Thyroid gland (tissue), 4 donors: ENCODE measurements at regions not wholly inside any gene's neighbourhood (a gene's known extent, or its start where the extent isn't known, plus 50 kb on each side); places are given as distances from the start of the nearest gene placed in this dataset.

Source experiments
- POLR2A ChIP-seq, 2 donors: fragments of 450-650 bp; IDR thresholded peaks; one replicate each; pipeline ENCODE4 v1.6.1; 2017; ENCODE audit warnings: antibody characterized with exemption in 2 of 2, mild to moderate bottlenecking in 2 of 2, moderate library complexity in 1 of 2
- TF ChIP-seq, protein P1 (sequence below), 6 experiments: fragments of 200-600 bp in 3 of 6; fragments of 450-650 bp in 3 of 6; sonication (generic) in 3 of 6; IDR thresholded peaks; one replicate each; pipeline ENCODE4 v1.5.1; 2016 to 2019; ENCODE audit warnings: antibody characterized with exemption in 6 of 6, mild to moderate bottlenecking in 2 of 6, inconsistent platforms in 1 of 6, moderate library complexity in 1 of 6

DNA sequence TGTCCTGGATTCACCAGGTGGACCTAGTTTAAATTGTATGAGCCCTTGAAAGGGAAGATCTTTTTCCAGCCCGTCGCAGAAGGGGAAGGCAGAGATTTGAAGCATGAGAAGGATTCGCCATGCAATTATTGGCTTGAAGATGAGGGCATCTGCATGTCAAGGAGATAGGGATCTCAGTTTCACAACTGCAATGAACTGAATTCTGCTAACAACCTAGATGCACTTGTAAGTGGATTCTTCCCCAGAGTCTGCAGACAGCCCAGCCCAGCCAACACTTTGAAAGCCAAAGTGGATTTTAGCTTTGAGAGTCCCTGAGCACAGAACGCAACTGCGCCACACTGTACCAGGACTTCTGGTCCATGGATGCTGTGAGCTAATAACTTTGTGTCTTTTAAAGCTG is 286.0 kb downstream of the TSN start:
- TF ChIP-seq, protein P1, sequence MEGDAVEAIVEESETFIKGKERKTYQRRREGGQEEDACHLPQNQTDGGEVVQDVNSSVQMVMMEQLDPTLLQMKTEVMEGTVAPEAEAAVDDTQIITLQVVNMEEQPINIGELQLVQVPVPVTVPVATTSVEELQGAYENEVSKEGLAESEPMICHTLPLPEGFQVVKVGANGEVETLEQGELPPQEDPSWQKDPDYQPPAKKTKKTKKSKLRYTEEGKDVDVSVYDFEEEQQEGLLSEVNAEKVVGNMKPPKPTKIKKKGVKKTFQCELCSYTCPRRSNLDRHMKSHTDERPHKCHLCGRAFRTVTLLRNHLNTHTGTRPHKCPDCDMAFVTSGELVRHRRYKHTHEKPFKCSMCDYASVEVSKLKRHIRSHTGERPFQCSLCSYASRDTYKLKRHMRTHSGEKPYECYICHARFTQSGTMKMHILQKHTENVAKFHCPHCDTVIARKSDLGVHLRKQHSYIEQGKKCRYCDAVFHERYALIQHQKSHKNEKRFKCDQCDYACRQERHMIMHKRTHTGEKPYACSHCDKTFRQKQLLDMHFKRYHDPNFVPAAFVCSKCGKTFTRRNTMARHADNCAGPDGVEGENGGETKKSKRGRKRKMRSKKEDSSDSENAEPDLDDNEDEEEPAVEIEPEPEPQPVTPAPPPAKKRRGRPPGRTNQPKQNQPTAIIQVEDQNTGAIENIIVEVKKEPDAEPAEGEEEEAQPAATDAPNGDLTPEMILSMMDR (IDR thresholded peaks at IDR 0.05): no peak
- TF ChIP-seq POLR2A (IDR thresholded peaks at IDR 0.05): no peak
